Activated CD4-positive, CD25-positive, alpha-beta regulatory T cell treated with anti-CD3 and anti-CD28 coated beads, Interleukin-2, amount 50 U/mL, for 16 hours (primary cell): ENCODE measurements at regions not wholly inside any gene's neighbourhood (a gene's known extent, or its start where the extent isn't known, plus 50 kb on each side); places are given as distances from the start of the nearest gene placed in this dataset.

Source experiments
- DNase-seq: peaks from one replicate; pipeline ENCODE4 v3.0.0-alpha.2; 2020; ENCODE audit warnings: low read depth, low spot score

GRCh38 chr3:59418836-59419235, 369.0 kb upstream of the CFAP20DC start:
- DNase-seq = no peak

DNA sequence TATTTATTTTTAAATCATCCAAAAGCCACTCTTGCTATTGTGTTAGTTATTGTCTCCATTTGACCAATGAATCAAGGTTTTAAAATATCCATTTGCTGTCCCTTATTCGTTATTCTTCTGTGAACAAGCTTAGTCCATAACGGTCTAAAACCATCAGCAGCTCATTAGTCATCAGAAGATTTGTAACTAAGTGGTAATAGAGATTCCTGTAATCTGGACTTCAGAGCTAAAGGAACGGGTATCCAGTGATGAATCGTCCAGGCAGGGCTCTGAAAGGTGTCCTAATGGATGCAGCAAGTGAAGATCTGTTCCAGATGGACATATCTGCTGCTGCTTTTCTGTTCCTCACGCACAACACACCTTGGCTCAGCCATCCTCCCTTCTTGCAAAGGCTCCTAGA, 362.7 kb upstream of the CFAP20DC start:
- DNase-seq = no peak

- DNase-seq = no peak
These were observed 361.9 kb upstream of the CFAP20DC start for GRCh38 chr3:59411694-59412093.

GRCh38 chr3:59411186-59411585, 361.4 kb upstream of the CFAP20DC start:
- no peak for DNase-seq

- no peak for DNase-seq
These were observed 358.3 kb upstream of the CFAP20DC start for GRCh38 chr3:59408047-59408624.

DNA sequence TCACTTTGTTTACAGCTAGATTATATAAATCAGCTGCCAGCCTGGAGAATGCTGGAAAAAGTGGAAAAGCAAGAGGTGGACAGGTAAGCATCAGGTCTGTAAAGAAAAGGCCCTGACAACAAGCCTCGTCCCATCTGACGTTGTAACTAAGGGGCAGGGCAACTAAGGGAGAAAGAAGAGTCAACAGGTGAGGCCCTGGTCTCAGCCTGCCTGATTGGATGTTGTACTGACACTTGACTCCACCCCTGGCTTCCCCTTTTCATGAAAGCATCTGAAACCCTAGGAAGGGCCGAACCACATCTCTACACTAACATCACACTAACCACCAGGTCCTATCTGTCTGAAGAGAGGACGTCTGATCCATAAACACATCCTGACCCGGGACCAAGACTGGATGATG, 357.6 kb upstream of the CFAP20DC start:
- DNase-seq = no peak

GRCh38 chr3:59406943-59407342, 357.1 kb upstream of the CFAP20DC start:
- DNase-seq = no peak

DNA sequence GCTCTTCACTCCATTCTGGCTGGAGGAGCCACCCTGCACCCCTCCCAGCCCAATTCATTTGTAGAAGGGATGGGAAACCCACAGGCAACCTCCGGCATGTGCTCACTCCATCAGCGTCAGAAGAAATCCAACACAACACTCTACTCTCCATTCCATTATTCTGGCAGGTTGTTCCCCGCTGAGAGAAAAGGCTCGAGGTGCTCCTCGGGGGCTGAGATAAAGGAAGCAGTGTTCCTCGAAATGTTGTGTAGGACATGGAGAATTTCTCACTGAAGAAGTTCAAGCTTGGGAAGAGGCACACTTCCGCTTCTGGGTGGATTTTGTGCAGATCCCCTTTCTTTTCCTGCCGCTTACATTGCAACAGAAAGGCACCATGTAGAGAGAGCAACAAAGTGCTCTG, 355.0 kb upstream of the CFAP20DC start:
- DNase-seq = no peak

DNA sequence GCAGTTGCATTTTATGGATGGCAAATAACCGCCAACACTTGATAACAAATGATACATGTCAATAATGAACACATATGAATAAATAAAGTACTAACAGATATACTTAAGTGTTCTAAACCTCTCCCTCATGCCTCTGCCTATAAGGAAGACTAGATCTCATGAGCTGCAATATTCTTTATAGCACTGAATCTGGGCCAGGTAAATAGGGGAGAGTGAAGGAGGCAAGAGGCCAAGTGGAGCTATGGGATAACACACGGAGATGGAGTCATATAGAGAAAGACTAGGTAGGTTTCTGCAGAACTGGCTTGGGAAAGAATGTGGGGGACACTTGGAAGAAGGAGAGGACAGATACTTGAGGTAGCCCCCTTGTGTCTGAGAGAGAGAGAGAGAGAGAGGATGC, 354.2 kb upstream of the CFAP20DC start:
- DNase-seq = no peak

- DNase-seq = no peak
These were observed 352.1 kb upstream of the CFAP20DC start for GRCh38 chr3:59401924-59402323.

DNA sequence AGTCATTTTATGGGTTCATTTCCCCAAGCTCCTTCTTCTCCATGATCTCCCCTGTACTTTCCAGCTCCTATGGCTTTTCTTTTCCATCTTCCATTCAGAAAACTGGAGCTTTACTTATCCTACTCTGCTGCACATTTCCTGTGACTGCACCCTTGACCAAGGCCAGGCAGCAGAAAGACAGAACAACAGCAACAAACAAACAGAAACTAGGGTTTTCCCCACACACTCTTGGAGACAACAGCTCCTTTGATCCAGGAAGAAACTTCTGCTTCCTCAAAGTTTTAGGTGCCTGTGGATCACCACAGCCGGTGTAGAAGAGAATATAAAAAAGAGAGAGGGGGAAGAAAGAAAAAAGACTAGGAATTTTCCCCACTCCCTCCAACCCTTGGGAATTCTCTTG, 342.3 kb upstream of the CFAP20DC start:
- no peak for DNase-seq

DNA sequence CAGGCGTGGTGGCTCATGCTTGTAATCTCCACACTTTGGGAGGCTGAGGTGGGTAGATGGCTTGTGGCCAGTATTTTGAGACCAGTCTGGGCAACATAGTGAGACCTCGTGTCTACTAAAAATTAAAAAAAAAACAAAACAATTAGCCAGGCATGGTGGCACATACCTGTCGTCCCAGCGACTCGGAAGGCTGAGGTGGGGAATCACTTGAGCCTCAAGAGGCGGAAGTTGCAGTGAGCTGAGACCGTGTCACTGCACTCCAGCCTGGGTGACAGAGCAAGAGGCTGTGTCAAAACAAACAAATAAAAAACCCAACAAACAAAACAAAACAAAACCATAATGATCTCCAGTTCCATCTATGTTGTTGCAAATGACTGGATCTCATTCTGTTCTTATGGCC, 341.3 kb upstream of the CFAP20DC start:
- no peak for DNase-seq

DNA sequence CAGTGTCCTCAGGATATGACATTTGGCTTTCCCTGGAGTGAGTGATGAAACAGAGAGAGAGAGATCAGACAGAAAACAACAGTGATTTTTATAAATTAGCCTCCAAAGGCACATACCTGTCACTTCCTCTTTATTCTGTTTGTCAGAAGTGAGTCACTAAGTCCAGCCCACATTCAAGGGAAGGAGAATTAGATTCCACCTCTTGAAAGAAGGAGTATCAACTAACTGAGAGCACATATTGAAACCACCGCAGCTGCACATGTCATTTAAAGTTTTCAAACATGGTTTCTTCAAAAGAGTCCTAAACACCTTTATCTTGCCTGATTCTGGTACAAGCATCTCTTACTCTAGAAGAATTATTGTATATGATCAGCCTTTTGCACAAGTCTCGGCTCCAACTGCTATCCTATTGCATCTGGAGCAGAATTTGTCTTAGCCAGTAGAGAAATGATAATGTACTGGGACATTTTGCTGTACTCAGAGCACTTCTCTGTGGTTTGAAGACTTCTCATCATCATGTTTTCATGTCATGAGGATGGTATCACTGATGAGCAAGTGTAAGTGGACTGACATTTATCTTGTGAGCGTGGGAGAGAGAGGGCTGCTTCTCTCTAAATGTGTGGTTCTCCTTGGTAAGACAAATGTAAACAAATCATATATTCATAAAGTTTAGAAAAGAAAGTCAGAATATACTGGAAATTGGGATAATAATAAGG, 338.9 kb upstream of the CFAP20DC start:
- DNase-seq = no peak

- no peak for DNase-seq
These were observed 336.3 kb upstream of the CFAP20DC start for GRCh38 chr3:59386165-59386564.

DNA sequence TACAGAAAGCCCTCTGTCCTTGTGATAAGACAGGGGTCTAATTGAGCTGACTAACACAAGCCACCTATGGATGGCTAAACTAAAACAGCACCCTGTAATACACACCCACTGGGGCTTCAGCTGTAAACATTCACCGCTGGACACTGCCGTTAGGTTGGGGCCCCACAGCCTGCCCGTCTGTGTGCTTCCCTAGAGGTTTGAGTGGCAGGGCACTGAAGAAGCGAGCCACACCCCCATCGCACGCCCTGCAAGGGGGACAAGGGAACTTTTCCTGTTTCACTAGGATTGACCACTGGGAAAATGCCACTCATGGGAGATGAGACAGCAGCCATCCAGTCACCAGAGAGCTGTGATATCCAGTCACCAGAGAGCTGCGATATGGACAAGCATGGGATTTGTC, 335.7 kb upstream of the CFAP20DC start:
- no peak for DNase-seq

DNA sequence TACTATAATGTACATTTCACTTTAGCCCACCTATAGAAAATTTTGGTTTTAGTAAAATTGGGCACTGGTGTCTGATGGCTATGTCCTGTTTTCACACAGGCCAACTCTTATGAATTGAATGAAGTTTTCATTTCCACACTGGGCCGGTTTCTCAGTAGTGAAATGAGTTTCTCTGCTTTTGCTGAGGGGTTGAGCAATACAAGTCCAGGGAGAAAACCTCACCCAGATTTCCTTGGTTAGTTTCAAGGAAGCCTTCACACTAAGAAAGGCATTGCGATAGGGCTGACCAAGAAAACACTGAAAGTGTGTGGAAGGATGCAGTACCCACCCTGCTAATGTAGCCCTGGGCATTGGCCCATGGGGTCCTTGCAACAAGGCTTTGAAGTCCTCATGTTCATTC, 331.5 kb upstream of the CFAP20DC start:
- no peak for DNase-seq

DNA sequence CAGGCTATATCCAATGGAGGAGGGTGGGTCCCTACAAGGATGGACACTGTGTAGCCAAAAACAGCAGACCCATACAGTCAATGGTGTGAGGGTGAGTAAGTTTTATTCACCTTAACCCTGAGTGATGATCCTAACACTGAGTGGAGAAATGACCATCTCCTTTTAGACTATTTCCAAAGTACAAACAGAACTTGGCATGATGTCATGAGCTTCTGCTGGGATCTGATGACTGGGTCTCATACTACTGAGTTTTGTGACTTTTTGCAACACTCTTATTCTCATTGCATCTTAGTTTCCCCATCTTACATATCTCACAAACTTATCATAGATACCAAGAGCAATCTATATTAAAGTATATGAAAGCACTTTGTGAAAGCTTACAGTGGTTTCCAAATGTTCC, 330.3 kb upstream of the CFAP20DC start:
- no peak for DNase-seq

GRCh38 chr3:59374818-59375211, 325.0 kb upstream of the CFAP20DC start:
- no peak for DNase-seq

DNA sequence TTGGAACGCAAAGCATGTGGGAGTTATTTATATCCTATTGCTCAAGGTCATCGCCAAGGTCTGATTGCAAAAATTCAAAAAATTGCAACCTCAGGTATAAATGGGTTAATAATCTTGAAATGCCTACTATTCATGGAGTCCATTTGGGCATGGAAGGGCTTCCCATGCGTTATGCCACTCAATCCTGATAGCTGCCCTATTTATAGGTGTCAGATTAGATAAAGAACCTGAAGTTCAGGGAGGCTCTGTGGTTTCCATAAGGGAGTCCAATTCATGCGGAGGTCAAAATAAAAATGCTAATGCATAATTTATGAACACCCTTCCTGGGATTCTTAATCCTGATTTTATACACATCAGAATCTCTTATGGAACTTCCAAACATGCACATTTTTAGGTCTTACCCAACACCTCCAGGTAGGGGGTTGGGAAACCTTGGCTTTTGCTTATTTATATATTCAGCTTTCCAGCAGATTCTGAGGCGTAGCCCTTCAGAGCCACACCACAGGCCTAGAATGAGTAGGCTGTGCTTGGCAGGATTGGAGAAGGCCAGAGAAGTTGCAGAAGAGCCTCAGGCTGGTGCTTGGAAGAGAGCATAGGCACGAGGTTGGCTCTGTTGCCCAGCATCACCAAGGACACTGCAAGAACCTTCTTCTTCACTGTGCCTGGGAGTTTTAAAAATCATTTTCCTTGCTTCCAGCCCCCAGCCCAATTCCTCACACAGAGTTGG, 324.4 kb upstream of the CFAP20DC start:
- DNase-seq = no peak

- DNase-seq = no peak
These were observed 322.5 kb upstream of the CFAP20DC start for GRCh38 chr3:59372346-59372745.

- DNase-seq = no peak
These were observed 319.3 kb upstream of the CFAP20DC start for GRCh38 chr3:59368900-59369675.

DNA sequence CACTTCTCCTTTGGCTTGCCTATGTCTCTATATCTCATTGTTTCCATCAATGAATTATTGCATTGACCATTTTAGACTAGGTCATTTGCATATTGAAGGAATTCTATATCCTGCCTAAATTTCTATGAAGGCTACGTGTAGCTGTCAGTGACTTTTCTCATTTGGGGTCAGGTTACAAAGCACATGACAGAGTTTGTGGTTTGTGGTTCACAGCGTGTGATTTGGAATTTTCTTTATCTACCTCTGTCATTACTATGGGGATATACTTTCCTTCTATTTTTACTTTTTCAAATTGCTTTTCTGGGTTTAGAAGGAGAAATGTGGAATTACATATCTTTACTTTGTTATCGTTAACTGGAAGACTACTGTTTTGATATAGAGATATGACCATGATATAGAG, 317.3 kb upstream of the CFAP20DC start:
- DNase-seq = no peak
